Osteocyte (in vitro differentiated cells): ENCODE measurements at regions not wholly inside any gene's neighbourhood (a gene's known extent, or its start where the extent isn't known, plus 50 kb on each side); places are given as distances from the start of the nearest gene placed in this dataset. TPM values are rescaled to one million over a fixed set of nuclear protein-coding genes. Genes with fewer than 3 reads are reported as not detected.
A peak's percentile ranks its signal among the peaks of the same experiment; 100 is the strongest.
"Not testable (repeated sequence)": the region's sequence is repeated elsewhere in the genome, so short reads cannot be mapped to it uniquely, and the experiment has no call there.

Experiments used
- DNase-seq: peaks from one replicate; pipeline ENCODE4 v3.0.0; 2021; ENCODE audit warnings: mixed read lengths; ENCODE audit not compliant: unreplicated experiment; ENCODE audit errors: extremely low spot score
- H3K27ac Mint-ChIP-seq: one replicate; pipeline ENCODE4 v1.8.0; 2021; ENCODE audit warnings: mild to moderate bottlenecking, mixed read lengths; ENCODE audit not compliant: unreplicated experiment
- H3K27me3 Mint-ChIP-seq: one replicate; pipeline ENCODE4 v1.8.0; 2021; ENCODE audit warnings: mixed read lengths; ENCODE audit not compliant: unreplicated experiment
- H3K36me3 Mint-ChIP-seq: one replicate; pipeline ENCODE4 v1.8.0; 2021; ENCODE audit warnings: mixed read lengths; ENCODE audit not compliant: unreplicated experiment
- H3K4me1 Mint-ChIP-seq: one replicate; pipeline ENCODE4 v1.8.0; 2021; ENCODE audit warnings: mixed read lengths; ENCODE audit not compliant: unreplicated experiment
- H3K4me3 Mint-ChIP-seq: one replicate; pipeline ENCODE4 v1.8.0; 2021; ENCODE audit warnings: mild to moderate bottlenecking, moderate library complexity, mixed read lengths; ENCODE audit not compliant: unreplicated experiment
- H3K9me3 Mint-ChIP-seq: one replicate; pipeline ENCODE4 v1.8.0; 2021; ENCODE audit warnings: mixed read lengths; ENCODE audit not compliant: unreplicated experiment
- CTCF ChIP-seq: fragments of 200-600 bp; sonication (generic); IDR thresholded peaks from 2 replicates; pipeline ENCODE4 v1.5.0; 2021; ENCODE audit warnings: antibody characterized with exemption, mild to moderate bottlenecking, moderate library complexity
- microRNA-seq: library from miRNA; unstranded; fragments of <30 nt; microRNA quantifications from one replicate; pipeline ENCODE4 v1.1.0, GENCODE V29; 2020; ENCODE audit not compliant: unreplicated experiment

- no peaks in the 10 kb centered on the region for H3K9me3 Mint-ChIP-seq
- no peaks in the 10 kb centered on the region for H3K27me3 Mint-ChIP-seq
- H3K4me3 Mint-ChIP-seq, result no peak overlapping the region
- H3K36me3 Mint-ChIP-seq, result no peaks in the 10 kb centered on the region
- H3K4me1 Mint-ChIP-seq, result peaks cover 16% of the 10 kb centered on the region
- peak overlapping the region; percentile 29 for H3K27ac Mint-ChIP-seq
- no peak for DNase-seq
- TF ChIP-seq CTCF, result no peak
Observed at GRCh38 chr9:111094958-111095357, 56.7 kb upstream of the LPAR1 start.

- Mint-ChIP-seq H3K4me1 (peaks cover 16% of the 10 kb centered on the region), H3K9me3 (no peaks in the 10 kb centered on the region), H3K27me3 (no peaks in the 10 kb centered on the region), H3K27ac (peak overlapping the region; percentile 44), H3K4me3 (no peak overlapping the region), H3K36me3 (no peaks in the 10 kb centered on the region)
- DNase-seq, result no peak
- no peak for TF ChIP-seq CTCF
Observed at GRCh38 chr9:111094433-111094924, 56.2 kb upstream of the LPAR1 start.

- H3K4me1 Mint-ChIP-seq, result peaks cover 16% of the 10 kb centered on the region
- not testable (repeated sequence) for H3K4me3 Mint-ChIP-seq, H3K27ac Mint-ChIP-seq, DNase-seq, H3K27me3 Mint-ChIP-seq, H3K36me3 Mint-ChIP-seq
- peaks cover 14% of the 10 kb centered on the region for H3K9me3 Mint-ChIP-seq
Observed at GRCh38 chr9:111092167-111092566, 53.9 kb upstream of the LPAR1 start.

Small RNA genes in the stretch of these regions (microRNA-seq; reads per million reads assigned to microRNA genes)
- gene MIR7702, result not detected
